PFSK-1 (cell line): ENCODE measurements at regions not wholly inside any gene's neighbourhood (a gene's known extent, or its start where the extent isn't known, plus 50 kb on each side); places are given as distances from the start of the nearest gene placed in this dataset.

Experiments used
- FOXP2 ChIP-seq: optimal IDR thresholded peaks from 2 replicates; pipeline ENCODE3; 2011; ENCODE audit warnings: borderline replicate concordance, control low read depth, inconsistent platforms; ENCODE audit not compliant: insufficient read depth; ENCODE audit errors: extremely low read length, extremely low read depth
- POLR2AphosphoS5 ChIP-seq: IDR thresholded peaks from 2 replicates; pipeline ENCODE4 v1.6.1; 2012; ENCODE audit warnings: low read depth, mild to moderate bottlenecking, control low read depth, low read length, moderate library complexity
- SIN3A ChIP-seq: IDR thresholded peaks from 2 replicates; pipeline ENCODE4 v1.6.1; 2012; ENCODE audit warnings: mild to moderate bottlenecking, low read length, moderate library complexity, borderline replicate concordance; ENCODE audit not compliant: insufficient read depth
- TAF1 ChIP-seq: IDR thresholded peaks from 2 replicates; pipeline ENCODE4 v1.6.1; 2012; ENCODE audit warnings: low read length, control low read depth, borderline replicate concordance; ENCODE audit not compliant: insufficient read depth
- TF ChIP-seq, protein P1 (sequence below), 2 experiments: IDR thresholded peaks; 2 replicates each; pipeline versions ENCODE4 v1.6.1 to v1.8.0; 2011 to 2012; ENCODE audit warnings: low read depth in 2 of 2, low read length in 2 of 2, control low read depth in 1 of 2, inconsistent platforms in 1 of 2, mild to moderate bottlenecking in 1 of 2, moderate library complexity in 1 of 2; ENCODE audit not compliant: insufficient read depth in 1 of 2

DNA sequence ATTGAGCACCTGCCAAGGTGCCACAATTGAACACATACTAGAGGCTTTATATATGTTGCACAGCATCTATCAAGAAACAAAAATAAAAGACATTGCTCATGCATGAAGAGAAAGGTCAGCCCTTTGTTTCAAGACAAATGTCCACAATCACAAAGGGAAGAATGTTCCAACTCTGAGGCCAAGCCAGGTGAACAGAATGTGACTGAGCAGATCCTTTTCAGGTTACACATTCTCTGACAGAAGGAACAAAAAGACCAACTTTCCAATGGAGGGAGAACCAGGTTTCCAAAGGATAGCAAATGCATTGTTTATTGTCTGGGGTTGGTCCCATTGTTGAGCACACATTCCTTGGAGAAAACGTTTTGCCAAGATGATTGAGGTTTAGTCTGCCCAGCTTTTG lies 50.2 kb upstream of the FAM174B start:
- no peak for TF ChIP-seq POLR2AphosphoS5
- no peak for TF ChIP-seq FOXP2

DNA sequence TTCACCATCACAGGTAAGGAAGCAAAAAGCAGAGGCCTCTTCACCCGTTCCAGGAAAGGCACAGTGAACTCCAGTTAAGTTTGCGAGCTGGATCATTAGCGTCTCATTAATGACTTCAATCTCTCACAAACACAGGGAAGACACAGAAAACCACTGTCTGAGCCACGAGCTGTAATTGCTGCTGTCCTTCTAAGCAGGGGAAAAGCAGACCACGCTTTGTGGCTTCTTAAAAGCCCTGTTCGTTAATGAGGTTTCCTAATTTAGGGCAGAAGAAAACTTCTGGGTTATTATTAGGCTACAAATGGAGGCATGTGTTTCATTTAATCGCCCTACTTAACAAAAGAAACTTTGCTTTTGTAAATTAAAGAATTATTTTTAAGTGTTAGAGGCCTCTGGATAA lies 50.6 kb upstream of the FAM174B start:
- TF ChIP-seq, protein P1, sequence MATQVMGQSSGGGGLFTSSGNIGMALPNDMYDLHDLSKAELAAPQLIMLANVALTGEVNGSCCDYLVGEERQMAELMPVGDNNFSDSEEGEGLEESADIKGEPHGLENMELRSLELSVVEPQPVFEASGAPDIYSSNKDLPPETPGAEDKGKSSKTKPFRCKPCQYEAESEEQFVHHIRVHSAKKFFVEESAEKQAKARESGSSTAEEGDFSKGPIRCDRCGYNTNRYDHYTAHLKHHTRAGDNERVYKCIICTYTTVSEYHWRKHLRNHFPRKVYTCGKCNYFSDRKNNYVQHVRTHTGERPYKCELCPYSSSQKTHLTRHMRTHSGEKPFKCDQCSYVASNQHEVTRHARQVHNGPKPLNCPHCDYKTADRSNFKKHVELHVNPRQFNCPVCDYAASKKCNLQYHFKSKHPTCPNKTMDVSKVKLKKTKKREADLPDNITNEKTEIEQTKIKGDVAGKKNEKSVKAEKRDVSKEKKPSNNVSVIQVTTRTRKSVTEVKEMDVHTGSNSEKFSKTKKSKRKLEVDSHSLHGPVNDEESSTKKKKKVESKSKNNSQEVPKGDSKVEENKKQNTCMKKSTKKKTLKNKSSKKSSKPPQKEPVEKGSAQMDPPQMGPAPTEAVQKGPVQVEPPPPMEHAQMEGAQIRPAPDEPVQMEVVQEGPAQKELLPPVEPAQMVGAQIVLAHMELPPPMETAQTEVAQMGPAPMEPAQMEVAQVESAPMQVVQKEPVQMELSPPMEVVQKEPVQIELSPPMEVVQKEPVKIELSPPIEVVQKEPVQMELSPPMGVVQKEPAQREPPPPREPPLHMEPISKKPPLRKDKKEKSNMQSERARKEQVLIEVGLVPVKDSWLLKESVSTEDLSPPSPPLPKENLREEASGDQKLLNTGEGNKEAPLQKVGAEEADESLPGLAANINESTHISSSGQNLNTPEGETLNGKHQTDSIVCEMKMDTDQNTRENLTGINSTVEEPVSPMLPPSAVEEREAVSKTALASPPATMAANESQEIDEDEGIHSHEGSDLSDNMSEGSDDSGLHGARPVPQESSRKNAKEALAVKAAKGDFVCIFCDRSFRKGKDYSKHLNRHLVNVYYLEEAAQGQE (IDR thresholded peaks at IDR 0.05; ENCODE audit: insufficient read depth in 1 of 2, low read depth in 2 of 2, low read length in 2 of 2), result no peak
- TF ChIP-seq SIN3A, result no peak
- no peak for TF ChIP-seq TAF1
- TF ChIP-seq POLR2AphosphoS5, result no peak
- no peak for TF ChIP-seq FOXP2

DNA sequence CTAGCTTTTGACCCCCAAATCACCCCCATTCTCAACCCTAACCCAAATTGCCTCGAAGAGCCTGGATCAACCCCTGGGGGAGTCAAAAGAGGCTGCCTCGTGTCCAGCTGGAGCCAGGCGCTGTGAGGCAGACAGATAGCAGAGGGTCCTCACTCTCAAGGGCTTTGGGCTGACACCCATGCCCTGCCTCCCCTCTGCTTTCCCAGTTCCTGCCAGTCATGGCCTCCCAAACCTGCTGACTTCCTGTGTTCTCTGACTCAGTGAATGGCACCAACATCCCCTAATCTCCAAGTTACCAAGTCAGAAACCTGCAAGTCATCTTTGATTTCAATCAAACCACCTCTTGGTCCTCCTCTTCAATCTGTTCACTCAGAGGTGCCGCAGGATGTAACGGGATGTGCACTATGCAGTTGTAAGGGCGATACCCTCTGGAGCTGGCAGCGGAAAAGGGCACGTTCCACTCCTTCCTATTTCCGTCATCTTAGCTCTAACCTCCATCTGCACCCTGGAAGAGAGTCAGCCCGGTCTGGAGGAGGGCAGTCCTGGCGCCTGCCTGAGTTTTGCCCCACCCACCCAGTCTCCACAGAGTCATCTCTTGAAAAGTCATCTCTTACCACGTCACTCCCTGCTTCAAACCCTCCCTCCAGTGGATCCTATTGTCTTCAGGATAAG lies 52.4 kb upstream of the FAM174B start:
- TF ChIP-seq TAF1 (no peak), FOXP2 (no peak), POLR2AphosphoS5 (no peak)
- TF ChIP-seq, protein P1 (IDR thresholded peaks at IDR 0.05; ENCODE audit: insufficient read depth in 1 of 2, low read depth in 2 of 2, low read length in 2 of 2), result no peak

DNA sequence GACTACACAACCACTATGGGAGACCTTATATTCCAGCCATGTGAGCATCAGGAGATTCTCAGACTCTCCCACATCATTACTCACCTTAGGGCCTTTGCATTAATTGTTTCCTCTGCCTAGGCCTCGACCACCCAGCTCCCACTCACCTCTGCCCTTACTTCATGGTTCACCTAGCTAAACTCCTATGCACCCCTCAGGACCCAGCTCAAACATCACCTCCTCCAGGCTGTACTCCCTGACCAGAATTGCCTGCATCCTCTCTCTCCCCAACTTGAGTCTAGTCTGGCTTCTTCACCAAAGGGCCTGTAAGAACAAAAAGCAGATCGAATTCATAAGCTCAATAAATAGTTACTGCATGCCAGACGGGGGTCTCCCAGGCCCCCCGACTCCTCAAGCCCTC lies 53.1 kb upstream of the FAM174B start:
- no peak for TF ChIP-seq FOXP2
- no peak for TF ChIP-seq SIN3A
- TF ChIP-seq POLR2AphosphoS5, result no peak
- TF ChIP-seq TAF1, result no peak
- TF ChIP-seq, protein P1 (IDR thresholded peaks at IDR 0.05; ENCODE audit: insufficient read depth in 1 of 2, low read depth in 2 of 2, low read length in 2 of 2), result no peak

DNA sequence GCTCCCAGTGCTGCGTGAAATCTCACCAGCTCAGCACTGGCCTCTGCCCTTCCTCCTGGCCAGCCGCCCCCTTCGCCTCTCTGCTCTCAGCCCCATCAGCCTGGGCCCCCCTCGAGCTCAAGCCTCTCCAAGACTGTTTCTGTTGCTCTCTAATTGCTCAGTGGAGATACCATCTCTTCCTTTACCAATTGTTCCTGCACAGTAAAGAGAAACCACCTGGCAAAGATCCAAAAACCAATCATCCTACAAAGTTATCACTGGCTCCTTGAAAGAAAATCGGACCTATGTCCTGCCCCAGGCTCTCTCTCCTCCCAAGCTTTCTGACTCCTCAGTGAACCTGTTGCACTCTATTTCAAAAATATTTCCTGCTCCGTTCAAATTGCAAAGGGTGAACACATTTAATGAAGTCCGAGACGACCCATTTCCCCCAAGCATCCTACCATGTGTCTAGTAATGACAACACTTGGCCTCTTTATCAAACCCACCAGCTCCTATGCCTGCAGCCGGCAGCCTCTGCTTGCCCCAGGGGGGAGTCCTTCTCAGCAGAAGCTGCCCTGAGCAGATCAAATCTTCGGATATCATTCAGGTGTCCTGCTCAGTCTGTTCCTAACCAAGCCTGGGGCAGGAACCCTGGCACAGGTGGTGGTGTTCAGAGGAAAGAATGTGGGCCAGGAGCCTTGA lies 53.7 kb upstream of the FAM174B start:
- TF ChIP-seq FOXP2, result no peak
- TF ChIP-seq, protein P1 (IDR thresholded peaks at IDR 0.05; ENCODE audit: insufficient read depth in 1 of 2, low read depth in 2 of 2, low read length in 2 of 2), result peak in 1 of 2 experiments; percentile 8; a peak in 1 of 4 replicates
